HuH-7 (cell line): ENCODE measurements at regions not wholly inside any gene's neighbourhood (a gene's known extent, or its start where the extent isn't known, plus 50 kb on each side); places are given as distances from the start of the nearest gene placed in this dataset.
"Not testable (repeated sequence)": the region's sequence is repeated elsewhere in the genome, so short reads cannot be mapped to it uniquely, and the experiment has no call there.

Source experiments
- DNase-seq: peaks from one replicate; pipeline ENCODE4 v3.0.0; 2011; ENCODE audit warnings: low spot score

- DNase-seq: no peak
Measured at GRCh38 chr7:10593080-10593479, 380.6 kb upstream of the PHF14 start.

- no peak for DNase-seq
Measured at GRCh38 chr7:10596827-10597226, 376.8 kb upstream of the PHF14 start.

- no peak for DNase-seq
Measured at GRCh38 chr7:10604128-10604527, 369.5 kb upstream of the PHF14 start.

GRCh38 chr7:10612950-10613349, 360.7 kb upstream of the PHF14 start:
- no peak for DNase-seq

GRCh38 chr7:10618953-10619352, 354.7 kb upstream of the PHF14 start:
- no peak for DNase-seq

- no peak for DNase-seq
Measured at GRCh38 chr7:10632712-10633111, 341.0 kb upstream of the PHF14 start.

GRCh38 chr7:10634239-10634638, 339.4 kb upstream of the PHF14 start:
- DNase-seq: no peak

- no peak for DNase-seq
Measured at GRCh38 chr7:10637991-10638390, 335.7 kb upstream of the PHF14 start.

- no peak for DNase-seq
Measured at GRCh38 chr7:10643545-10643944, 330.1 kb upstream of the PHF14 start.

- DNase-seq: no peak
Measured at GRCh38 chr7:10644849-10645248, 328.8 kb upstream of the PHF14 start.

- no peak for DNase-seq
Measured at GRCh38 chr7:10646194-10646593, 327.5 kb upstream of the PHF14 start.

GRCh38 chr7:10648289-10648688, 325.4 kb upstream of the PHF14 start:
- no peak for DNase-seq

GRCh38 chr7:10649120-10649519, 324.6 kb upstream of the PHF14 start:
- not testable (repeated sequence) for DNase-seq

- peak; percentile 25 for DNase-seq
Measured at GRCh38 chr7:10655031-10655430, 318.6 kb upstream of the PHF14 start.

GRCh38 chr7:10657201-10657600, 316.5 kb upstream of the PHF14 start:
- DNase-seq: no peak

- no peak for DNase-seq
Measured at GRCh38 chr7:10657837-10658236, 315.8 kb upstream of the PHF14 start.

GRCh38 chr7:10662491-10662890, 311.2 kb upstream of the PHF14 start:
- no peak for DNase-seq

GRCh38 chr7:10662982-10663884, 310.4 kb upstream of the PHF14 start:
- DNase-seq: no peak

GRCh38 chr7:10672186-10672585, 301.5 kb upstream of the PHF14 start:
- no peak for DNase-seq

GRCh38 chr7:10677211-10677610, 296.5 kb upstream of the PHF14 start:
- no peak for DNase-seq

GRCh38 chr7:10677668-10678232, 295.9 kb upstream of the PHF14 start:
- DNase-seq: no peak

GRCh38 chr7:10684606-10685005, 289.1 kb upstream of the PHF14 start:
- DNase-seq: no peak

GRCh38 chr7:10685040-10685439, 288.6 kb upstream of the PHF14 start:
- DNase-seq: no peak

GRCh38 chr7:10688544-10688943, 285.1 kb upstream of the PHF14 start:
- DNase-seq: no peak
